ENCODE measurements at regions not wholly inside any gene's neighbourhood (a gene's known extent, or its start where the extent isn't known, plus 50 kb on each side); places are given as distances from the start of the nearest gene placed in this dataset.
"Not testable (repeated sequence)": the region's sequence is repeated elsewhere in the genome, so short reads cannot be mapped to it uniquely, and the experiment has no call there.

DNA sequence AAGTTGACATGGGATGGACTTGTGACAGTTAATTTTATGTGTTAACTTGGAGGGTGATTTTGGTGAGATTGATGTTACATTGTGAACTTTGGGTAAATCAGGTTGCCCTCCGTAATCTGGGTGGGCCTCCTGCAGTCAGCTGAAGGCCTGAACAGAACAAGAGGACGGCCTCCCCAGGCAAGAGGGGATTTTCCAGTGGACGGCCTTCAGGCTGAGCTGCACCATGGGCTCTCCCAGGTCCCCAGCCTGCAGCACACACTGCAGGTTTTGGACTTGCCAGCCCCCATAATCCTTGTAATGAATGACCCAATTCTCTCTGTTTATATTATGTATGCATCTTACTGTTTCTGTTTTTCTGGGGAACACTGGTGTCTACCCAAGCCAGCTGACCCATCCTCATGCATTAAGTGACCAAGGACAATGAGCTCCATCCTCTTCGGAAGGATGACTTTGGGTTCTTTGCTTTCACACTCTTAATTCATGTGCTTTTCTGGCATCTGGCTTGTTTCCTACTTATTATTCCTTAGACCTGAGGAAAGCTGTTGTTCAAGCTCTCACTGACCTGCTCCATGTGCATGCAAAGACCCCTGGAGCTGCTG, 64.2 kb downstream of the DACT2 start:
- DNase-seq: no peak

DNA sequence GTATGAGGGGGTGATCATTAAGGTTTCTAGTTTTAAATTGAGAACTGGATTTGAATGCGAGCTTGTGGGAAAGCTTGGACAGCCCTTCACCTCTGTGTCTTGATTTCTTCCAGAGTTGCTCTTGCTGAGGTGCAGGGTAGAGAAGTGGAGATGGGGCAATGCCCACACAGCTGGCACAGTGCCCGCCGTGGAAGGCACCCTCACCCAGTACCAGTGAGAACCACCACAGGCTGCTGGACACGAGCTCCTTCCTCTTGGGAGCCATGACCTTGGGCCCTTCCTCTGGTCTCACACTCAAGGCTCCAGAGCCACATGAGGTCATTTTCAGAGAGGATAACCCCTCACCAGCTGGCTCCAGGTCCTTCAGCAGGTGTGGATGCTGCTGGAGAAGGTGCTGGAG, 67.3 kb downstream of the DACT2 start:
- no peak for DNase-seq

DNA sequence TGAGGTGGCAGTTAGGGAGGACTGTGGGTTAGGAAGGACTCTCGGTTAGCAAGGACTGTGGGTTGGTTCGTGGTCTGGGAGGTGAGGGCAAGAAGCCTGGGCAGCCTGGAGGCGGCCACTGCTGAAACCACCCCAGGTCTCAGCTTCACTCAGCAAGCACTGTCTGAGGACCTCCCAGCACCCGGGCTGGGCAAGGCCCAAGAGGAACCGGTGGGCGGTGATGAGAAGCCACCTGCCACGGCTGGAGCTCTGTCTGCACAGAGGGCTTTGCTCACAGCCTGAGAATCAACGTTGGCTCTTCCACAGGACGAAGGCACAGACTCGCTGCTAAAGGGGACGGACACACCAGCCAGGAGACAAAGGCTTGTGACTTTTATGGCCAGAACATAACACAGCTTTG, 69.3 kb downstream of the DACT2 start:
- DNase-seq: no peak

DNA sequence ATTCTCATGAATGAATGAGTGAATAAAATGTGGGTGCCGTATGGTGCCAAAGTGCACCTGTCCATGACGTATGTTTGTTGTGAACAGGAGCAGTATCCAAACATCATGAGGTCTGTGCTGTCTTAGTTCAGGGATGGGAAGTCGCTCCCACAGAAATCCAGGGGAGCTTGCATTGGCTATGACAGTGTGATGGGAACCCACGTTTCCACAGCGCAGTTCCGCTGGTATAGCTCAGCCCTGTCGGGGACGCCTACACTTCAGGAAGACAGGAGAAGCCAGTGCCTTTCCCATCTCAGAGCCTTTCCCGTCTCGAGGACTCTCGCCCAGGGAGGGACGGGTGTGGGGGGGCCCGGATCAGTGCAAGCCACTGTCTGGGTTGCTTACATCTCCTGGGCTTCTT, 69.8 kb downstream of the DACT2 start:
- DNase-seq: no peak

DNA sequence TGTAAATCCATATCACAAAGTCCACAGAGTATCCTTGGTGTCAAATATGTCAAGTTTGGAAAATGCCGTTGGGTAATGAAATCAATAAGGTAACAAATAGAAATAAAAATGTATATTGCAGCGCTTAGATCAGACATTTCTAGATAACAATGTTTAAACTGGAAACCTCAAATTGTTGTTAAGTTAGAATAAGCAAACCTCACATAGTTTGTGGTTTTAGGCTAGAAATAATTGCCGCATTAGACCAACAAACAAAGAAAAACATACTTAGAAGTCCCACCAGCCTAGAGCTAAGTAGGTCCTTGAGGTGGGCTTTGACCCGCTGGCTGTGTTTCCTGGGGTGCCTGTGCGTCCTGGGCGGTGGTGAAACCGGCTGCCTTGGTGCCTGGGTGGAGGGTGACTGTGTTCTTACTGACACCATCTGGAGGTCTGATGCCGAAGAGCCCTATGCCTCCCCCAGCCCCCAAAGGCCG, 71.4 kb downstream of the DACT2 start:
- DNase-seq: no peak

DNA sequence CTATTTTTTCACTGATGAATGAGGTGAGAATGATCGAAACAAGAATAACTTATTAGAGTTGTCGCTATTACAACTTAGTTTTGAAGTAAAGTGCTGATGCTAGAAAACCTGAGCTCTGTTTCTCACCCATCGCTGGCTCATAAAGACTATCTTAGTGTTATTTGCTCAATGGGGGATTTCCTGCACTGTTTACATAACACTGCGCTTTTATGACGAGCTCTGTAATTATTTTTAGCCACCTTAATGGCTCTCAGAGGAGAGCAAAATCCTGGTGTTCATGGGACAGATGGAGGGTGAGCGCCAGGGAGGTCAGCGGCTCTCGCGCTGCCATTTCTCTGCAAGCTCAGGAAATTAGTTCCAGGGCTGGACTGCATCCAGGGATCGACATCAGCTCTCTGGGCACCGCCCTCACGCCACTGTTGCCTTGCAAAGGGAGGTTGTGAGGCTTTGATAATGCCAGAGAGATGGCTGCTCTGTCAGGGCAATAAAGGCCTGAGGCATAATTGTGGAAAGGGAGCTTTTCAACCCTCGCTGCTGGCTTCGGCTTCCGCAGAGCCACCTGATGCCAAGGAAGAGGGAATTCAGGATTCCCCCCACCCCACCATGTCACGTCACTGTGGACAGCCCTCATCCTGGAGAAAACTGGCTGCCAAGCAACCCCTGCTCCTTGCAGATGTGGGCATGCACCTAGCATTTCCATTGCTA, 72.0 kb downstream of the DACT2 start:
- DNase-seq: peak; percentile 54

DNA sequence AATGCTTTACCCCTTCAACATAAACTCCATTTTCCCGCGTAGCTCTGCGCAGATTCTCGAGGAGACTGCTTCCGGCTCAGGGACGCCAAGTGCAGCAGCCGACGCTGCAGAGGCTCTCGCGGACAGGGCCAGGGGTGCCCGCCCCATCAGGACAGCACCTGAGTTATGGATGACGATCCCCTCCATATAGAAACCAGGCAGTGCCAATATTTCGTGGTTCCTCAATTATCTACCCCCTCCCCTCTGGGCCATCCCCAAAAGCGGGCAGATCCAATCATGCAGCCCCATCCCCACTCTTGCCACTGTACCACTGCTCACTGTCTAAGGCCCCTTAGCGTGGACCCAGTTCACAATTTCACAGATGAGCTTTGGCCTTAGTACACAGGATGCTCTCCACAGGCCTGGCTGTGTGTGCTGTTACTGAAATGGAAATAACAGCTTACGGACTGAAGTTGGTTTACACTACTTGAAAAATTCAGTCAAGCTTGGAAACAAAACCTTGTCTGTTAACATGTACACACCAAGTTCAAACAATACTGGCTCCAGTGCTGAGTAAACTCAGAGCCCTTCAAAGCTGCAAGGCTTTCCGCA, 74.5 kb downstream of the DACT2 start:
- DNase-seq: no peak

DNA sequence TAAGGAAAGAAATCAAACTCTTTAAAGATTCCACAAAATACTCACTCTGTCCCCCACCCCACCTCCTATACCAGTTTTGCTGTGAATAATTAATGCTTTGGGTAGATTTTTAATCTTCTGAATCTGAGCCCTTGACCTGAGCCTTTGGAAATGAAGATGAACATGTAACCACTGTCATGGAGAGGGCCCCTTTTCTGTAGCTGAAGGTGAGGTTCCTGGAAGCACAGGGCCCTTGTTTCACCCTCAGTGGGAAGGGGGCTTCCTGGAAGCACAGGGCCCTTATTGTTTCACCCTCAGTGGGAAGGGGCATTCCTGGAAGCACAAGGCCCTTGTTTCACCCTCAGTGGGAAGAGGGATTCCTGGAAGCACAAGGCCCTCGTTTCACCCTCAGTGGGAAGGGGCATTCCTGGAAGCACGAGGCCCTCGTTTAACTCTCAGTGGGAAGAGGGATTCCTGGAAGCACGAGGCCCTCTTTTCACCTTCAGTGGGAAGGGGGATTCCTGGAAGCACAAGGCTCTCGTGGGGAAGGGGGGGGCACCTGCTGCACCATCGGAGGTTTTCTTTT, 75.7 kb downstream of the DACT2 start:
- no peak for DNase-seq

DNA sequence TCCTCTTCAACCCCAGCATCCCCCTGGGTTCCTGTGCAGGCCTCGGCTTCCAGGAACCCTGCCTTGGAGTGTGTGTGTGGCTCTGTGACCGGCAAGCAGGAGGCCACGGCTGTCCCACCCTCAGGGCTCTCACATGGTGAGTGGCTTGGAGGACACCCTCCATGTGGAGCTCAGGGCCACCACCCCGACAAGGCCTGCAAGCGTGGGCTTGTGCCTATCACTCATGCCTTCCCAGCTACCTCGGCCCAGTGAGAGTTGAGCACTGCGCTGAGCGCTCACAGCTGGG, 76.7 kb downstream of the DACT2 start:
- DNase-seq: no peak

DNA sequence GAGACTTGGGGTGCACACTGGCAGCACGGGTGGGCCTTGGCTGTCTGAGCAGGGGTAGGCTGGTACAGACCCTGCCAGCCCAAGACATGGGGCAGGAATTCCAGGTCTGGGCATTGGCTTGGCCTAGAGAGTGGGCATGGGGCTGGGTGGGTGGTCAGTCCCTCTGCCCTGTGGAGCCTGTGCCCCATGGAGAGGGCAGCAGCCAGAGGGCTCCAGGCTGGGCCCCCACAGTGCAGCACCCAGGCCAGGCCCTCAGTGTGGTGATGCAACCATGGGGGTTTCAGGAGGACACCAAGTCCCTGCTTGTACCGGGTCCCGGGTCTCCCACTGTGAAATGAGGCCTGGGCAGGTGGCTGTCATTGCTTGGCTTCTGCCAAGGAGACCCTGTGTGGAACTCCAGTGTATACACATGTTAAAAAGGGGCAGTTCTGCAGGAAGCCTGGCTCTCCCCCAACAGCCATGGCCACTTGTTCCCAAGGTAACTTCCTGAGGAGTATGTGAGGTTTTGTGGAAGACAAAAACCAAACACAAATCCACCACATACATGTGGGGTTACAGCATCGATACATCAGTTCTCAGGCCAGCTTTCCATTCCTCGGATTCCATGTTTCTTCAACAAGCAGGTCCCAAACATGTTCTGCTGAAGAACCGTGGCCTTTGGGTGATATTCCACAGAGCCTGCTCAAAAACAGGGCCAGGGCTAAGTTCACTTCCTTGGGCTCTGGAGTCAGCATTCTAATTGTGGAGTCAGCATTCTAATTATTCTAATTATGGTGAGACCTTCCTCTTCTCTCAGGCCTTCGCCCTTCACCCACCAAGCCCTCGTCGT, 77.3 kb downstream of the DACT2 start:
- no peak for DNase-seq

DNA sequence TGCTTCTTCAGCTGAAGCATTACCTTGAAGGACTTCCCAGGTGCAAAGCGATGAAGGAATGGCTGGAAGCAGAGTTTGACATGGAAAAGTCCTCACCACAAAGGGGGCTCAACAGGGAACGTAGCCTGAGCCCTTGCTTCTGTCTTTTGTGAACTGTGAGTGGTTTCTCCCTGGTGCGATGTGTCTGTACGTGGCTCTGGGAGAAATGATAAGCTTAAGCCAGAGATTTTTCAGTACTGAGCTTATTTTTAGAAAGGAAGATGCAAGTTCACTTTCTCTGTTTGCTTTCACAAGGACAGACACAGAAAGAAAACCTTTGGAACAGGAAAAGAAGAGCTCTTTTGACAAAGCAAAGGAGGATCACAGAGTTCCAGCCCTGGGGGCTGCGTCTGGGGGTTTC, 79.4 kb downstream of the DACT2 start:
- DNase-seq: no peak

DNA sequence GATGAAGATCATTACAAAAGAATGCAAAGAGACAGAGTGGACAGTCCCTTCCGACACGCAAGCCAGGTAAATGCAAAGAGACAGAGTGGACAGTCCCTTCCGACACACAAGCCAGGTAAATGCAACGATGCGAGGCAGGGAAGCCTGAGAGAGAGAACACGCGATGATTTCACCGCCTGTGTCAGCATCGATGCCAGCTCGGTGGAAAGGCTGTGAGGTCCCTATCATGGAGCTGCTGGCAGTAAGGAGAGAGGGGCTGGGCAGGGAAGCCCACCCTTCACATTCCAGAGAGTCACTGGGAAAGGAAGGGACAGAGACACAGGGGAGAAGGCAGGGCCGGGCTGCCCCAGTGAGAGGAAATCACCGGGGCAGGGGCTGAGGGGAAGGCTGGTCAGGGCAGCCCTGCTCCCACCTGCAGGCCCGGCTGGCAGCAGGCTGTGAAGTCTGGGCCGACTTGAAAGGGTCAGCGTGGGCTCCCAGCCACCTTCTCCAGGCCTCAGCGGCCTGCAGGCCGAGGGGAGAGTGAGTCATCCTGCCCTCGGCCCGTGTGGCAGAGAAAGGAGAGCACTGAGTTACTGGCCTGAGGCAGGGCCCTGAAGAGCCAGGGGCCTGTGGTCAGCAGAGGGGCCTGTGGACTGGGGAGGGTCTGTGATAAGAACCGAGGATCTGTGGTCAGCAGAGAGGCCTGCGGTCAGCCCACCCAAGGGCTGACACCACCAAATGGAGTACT, 80.4 kb downstream of the DACT2 start:
- no peak for DNase-seq

DNA sequence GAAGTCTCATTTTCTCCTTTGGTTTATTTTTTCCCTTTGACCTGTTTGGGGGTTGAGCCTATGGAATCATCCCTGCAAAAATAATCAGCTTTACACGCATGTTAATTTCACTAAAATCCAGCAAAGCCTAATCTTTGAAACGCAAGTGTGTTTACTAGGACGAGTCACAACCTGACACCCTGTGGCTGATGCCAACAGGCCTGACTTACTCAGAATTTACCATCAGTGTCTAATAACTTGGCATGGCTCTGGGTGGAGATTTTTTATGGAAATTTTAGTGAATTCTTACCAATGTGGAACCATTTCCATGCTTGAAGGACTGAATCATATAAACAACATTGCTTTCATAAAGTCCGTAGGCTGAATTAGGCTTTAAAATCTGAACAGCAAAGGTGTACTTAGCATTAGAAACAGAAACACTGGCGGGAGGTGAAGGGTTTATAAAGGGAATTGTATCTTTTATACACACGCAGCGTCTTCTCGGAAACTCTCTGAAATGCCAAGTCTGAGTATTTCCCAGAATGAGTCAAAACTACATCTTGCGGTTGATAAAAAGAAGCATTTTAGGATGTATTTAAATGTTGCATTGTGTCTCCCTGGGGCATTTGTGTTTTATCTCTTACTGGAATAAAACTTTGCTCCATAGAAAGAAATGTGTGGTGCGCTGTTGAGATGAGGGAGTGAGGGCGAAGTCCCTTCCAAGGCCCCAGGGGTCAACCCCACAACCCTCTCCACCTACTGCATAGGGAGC, 81.2 kb downstream of the DACT2 start:
- no peak for DNase-seq

DNA sequence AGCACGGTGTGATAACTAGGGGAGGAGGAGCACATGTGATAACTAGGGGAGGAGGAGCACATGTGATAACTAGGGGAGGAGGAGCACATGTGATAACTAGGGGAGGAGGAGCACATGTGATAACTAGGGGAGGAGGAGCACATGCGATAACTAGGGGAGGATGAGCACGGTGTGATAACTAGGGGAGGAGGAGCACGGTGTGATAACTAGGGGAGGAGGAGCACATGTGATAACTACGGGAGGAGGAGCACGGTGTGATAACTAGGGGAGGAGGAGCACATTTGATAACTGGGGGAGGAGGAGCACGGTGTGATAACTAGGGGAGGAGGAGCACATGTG, 85.7 kb downstream of the DACT2 start:
- not testable (repeated sequence) for DNase-seq

DNA sequence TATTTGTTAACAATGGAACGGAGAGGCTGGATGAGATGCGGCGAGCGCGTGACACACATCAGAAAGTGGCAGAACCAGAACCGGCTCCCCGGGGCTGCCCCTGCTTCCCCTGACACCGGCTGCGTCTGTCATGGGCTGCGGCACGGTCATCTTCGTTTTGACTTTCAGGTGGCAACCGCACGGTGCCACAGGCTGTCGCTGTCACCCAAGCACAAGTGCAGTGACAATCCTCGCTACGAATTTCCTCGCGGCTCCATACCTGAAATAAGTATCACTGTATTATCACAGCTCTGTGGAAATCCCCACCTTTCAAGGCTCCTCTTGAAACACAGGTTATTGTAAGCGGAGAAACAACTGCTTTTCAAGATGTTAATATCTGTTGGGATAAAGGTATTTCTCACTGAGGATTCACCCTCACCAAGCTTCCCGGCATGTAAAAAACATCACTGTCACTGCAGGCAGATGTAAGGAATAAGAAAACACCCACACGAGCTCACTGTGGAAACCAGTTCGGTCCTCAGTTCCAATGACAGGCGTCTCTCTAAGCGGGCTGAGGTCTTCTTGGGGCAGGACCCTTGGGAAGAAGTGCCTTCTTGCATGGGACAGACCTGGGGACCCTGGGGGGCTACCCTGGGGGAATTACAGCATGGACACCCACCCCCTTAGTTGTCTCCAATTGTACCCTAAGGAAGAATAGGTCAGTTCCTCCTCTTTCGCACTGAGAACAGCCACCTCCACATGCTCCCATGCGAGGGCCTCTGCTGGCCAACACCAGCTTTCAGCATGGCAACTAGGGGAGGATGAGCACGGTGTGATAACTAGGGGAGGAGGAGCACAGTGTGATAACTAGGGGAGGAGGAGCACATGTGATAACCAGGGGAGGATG, 86.3 kb downstream of the DACT2 start:
- no peak for DNase-seq

DNA sequence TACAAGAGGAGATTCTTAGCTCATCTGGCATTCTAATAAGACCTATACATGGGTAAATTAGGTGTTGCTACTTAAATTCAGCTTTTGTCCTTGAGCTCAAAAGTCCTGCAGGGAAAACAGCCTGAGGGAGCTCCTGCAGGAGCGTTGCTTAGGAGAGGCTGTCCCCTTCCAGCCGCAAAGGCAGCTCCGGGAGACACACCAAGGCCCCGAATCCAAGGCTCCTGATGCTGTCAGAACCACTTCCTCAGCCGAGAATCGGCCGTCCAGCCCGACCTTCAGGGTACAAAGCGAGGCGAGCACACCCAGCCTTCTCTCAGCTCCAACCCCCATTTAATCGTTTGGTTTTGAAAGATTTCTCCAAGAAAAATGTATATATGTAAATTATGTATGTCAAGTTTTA, 87.0 kb downstream of the DACT2 start:
- no peak for DNase-seq

DNA sequence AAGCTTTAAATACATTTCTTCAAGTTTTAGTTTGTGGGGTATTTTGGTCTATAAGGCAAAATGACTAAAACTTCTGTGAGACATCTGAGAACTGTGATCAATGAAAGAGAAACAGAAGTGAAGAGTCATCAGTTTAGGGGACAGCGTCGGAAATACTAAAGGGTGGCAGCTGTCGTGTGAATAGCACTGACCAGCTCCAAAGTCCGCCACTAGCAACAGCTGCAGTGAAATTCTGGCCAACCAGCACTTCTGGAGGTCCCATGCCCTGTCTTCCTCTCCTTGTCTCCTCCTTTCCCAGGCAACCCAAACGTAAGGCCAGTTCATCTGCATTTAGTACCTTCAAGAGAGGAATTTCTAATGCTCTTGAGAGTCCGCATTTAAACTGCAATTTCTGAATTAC, 87.5 kb downstream of the DACT2 start:
- DNase-seq: no peak

DNA sequence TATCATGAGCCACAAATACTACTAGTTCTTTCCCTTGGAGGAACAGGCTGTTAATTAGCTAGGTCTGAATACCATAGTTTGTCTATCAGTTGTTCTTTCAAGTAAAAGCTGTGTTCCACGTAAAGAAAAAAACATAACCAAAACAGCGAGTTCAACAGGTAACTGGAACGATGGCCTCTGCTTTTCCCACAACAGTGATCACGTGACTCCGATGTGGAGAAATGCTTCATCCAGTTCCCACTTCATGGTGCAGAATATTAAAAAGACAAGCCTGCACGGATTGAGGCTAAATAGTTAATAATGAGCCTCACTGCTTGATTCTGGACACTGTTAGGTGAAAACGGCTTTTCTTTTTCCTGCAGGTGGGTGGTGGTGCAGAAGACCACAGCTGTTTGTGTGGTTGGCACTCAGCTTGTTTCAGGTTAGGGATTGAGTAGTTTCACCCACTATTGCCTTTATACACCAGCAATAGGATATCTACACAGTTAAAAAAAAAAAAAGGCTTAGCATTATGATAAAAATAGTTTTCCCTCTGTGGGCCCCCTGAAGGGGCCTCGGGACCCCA, 88.1 kb downstream of the DACT2 start:
- no peak for DNase-seq

DNA sequence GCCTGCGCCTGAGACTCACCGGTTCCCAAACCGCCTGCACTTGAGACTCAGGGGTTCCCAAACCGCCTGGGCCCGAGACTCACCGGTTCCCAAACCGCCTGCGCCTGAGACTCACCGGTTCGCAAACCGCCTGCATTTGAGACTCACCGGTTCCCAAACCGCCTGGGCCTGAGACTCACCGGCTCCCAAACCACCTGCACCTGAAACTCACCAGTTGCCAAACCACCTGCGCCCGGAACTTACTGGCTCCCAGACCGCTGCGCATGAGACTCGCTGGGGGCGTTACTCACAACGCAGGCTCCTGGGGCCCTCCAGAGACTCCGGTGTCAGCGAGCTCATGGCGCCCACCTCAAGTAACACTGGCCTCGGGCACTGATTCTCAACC, 90.2 kb downstream of the DACT2 start:
- DNase-seq: no peak

DNA sequence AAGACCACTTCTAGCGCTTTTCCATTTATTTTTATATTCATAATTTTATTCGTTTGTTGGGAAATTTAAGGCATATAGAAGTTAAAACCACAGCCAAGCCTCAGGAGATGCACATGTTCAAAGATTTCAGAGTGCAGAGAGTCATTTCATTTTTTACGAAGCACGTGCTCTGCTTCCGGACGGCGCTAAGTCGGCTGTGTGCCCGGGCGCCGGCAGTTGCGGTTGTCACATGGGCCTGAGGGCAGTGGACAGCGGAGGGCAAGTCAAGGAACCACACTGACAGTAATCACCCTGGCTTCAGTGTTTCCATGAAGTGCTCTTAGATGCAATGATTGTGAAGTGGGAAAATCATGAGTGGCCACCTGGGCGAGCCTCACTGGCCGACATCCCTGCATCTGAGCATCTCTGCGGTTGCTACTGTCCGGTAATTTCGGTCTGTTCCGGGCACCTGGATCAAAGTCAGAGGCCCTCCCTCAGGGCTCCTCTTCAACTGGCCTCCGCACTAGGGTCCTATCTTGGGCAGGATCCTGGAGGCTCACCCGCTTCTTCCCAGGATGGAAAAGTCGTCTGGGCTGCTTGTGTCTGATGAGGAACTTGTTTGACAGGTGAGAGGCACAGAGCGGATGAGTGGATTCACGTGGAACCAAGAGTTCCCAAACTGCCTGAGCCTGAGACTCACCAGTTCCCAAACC, 90.8 kb downstream of the DACT2 start:
- DNase-seq: no peak
